Osteoblast (primary cell): ENCODE measurements at regions not wholly inside any gene's neighbourhood (a gene's known extent, or its start where the extent isn't known, plus 50 kb on each side); places are given as distances from the start of the nearest gene placed in this dataset.

ENCODE experiments used
- DNase-seq: peaks from one replicate; pipeline ENCODE4 v3.0.0; 2011; ENCODE audit warnings: low spot score, mixed read lengths; ENCODE audit not compliant: insufficient read length; ENCODE audit errors: missing footprints
- H2AFZ ChIP-seq: 2 replicates; pipeline ENCODE4 v1.6.0; 2011; ENCODE audit warnings: mild to moderate bottlenecking, low read length
- H3K27ac ChIP-seq: 2 replicates; pipeline ENCODE4 v1.5.1; 2011; ENCODE audit warnings: mild to moderate bottlenecking, low read depth, low read length, moderate library complexity
- H3K27me3 ChIP-seq: 2 replicates; pipeline ENCODE4 v1.6.0; 2012; ENCODE audit warnings: mild to moderate bottlenecking, control low read depth, inconsistent platforms, low read length, moderate library complexity; ENCODE audit not compliant: insufficient read depth
- H3K36me3 ChIP-seq: 2 replicates; pipeline ENCODE4 v1.5.1; 2011; ENCODE audit warnings: mild to moderate bottlenecking, low read length, control low read depth, moderate library complexity; ENCODE audit not compliant: insufficient read depth
- H3K4me1 ChIP-seq: 2 replicates; pipeline ENCODE4 v1.5.1; 2011; ENCODE audit warnings: mild to moderate bottlenecking, low read length, control low read depth, moderate library complexity; ENCODE audit not compliant: insufficient read depth
- H3K4me2 ChIP-seq: 2 replicates; pipeline ENCODE4 v1.6.0; 2011; ENCODE audit warnings: mild to moderate bottlenecking, low read length; ENCODE audit not compliant: insufficient read depth
- H3K4me3 ChIP-seq: fragments of 200-600 bp; sonication (generic); 3 replicates; pipeline ENCODE4 v1.5.1; 2012; ENCODE audit warnings: mild to moderate bottlenecking, low read length, inconsistent platforms; ENCODE audit not compliant: insufficient read depth
- H3K79me2 ChIP-seq: 2 replicates; pipeline ENCODE4 v1.6.0; 2012; ENCODE audit warnings: mild to moderate bottlenecking, low read length, control low read depth, inconsistent platforms; ENCODE audit not compliant: insufficient read depth
- H3K9me3 ChIP-seq: 2 replicates; pipeline ENCODE4 v1.5.1; 2011; ENCODE audit warnings: low read depth, low read length, control low read depth
- H4K20me1 ChIP-seq: 2 replicates; pipeline ENCODE4 v1.6.0; 2012; ENCODE audit warnings: mild to moderate bottlenecking, low read length, control low read depth; ENCODE audit not compliant: insufficient read depth
- TF ChIP-seq, protein P1 (sequence below): IDR thresholded peaks from 2 replicates; pipeline ENCODE4 v1.5.1; 2011; ENCODE audit warnings: mild to moderate bottlenecking, low read depth, low read length, moderate library complexity; ENCODE audit errors: extremely low read depth

DNA sequence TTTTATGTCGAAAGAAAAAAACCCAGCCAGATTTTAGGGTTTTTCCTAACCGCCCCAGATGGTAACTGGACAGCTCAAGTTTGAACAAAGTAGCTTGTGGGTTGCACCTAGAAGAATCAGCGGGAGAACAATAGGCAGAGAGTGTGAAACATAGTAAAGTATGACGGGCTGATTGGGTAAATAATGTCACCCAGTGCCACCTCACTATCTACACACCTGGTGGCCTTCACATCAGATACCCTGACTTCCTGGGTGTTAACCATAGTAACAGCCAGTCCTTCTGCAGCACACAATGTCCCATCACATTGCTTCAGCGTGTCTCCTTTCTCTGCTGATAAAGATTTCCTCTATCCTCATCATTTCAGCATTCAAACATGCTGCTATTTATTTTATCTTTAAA, 159.1 kb upstream of the HS3ST1 start:
- TF ChIP-seq, protein P1, sequence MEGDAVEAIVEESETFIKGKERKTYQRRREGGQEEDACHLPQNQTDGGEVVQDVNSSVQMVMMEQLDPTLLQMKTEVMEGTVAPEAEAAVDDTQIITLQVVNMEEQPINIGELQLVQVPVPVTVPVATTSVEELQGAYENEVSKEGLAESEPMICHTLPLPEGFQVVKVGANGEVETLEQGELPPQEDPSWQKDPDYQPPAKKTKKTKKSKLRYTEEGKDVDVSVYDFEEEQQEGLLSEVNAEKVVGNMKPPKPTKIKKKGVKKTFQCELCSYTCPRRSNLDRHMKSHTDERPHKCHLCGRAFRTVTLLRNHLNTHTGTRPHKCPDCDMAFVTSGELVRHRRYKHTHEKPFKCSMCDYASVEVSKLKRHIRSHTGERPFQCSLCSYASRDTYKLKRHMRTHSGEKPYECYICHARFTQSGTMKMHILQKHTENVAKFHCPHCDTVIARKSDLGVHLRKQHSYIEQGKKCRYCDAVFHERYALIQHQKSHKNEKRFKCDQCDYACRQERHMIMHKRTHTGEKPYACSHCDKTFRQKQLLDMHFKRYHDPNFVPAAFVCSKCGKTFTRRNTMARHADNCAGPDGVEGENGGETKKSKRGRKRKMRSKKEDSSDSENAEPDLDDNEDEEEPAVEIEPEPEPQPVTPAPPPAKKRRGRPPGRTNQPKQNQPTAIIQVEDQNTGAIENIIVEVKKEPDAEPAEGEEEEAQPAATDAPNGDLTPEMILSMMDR = no peak
- Histone ChIP-seq H2AFZ (no peak overlapping the region), H3K79me2 (no peaks in the 10 kb centered on the region), H3K4me1 (no peaks in the 10 kb centered on the region), H3K4me3 (no peak overlapping the region), H3K36me3 (no peaks in the 10 kb centered on the region), H4K20me1 (no peaks in the 10 kb centered on the region), H3K9me3 (no peaks in the 10 kb centered on the region), H3K27me3 (no peaks in the 10 kb centered on the region), H3K4me2 (no peak overlapping the region), H3K27ac (no peak overlapping the region)
- no peak for DNase-seq

DNA sequence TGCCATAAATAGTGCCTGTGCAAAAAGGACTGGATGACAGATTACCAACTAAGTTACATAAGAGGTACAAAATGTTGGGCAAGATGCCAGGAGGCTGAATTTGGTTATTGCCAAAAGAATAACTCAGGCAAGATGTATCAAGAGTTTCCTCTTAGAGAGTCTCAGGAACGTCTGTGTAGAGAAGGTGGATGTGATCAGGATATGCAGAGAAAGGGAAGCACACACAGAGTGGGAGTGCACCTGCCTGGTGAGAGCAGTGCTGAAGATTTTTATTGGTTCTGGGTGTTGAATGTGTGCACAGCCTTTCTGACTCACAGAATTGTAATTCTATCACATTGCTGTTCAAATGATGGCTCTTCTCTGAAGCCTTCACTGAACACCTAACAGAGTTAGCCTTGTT, 156.8 kb upstream of the HS3ST1 start:
- no peaks in the 10 kb centered on the region for H3K36me3 ChIP-seq
- H4K20me1 ChIP-seq = no peaks in the 10 kb centered on the region
- H3K4me2 ChIP-seq = no peak overlapping the region
- H3K4me3 ChIP-seq = no peak overlapping the region
- H3K4me1 ChIP-seq = no peaks in the 10 kb centered on the region
- no peak overlapping the region for H3K27ac ChIP-seq
- no peaks in the 10 kb centered on the region for H3K9me3 ChIP-seq
- no peak overlapping the region for H2AFZ ChIP-seq
- no peak for DNase-seq
- H3K79me2 ChIP-seq = no peaks in the 10 kb centered on the region
- no peaks in the 10 kb centered on the region for H3K27me3 ChIP-seq
- TF ChIP-seq, protein P1 = no peak

DNA sequence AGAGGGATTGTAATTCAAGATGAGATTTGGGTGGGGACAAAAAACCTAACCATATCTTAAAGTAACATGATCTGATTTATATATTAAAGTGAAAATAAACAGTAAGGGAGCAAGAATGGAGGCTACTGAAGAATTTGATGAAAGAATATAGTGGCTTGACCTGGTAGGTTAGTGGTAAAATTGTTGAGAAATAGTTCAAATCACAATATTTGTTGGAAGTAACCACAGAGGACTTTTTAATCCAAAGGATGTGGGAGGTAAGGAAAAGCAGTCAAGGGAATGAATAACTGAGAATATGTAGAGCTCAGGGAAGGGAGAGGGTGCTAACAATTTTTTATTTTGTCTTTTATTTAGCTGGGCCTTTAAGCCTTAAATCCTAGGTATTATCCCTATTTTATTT, 139.8 kb upstream of the HS3ST1 start:
- Histone ChIP-seq H2AFZ (no peak overlapping the region), H3K36me3 (no peaks in the 10 kb centered on the region), H4K20me1 (no peaks in the 10 kb centered on the region), H3K4me2 (no peak overlapping the region), H3K27me3 (no peaks in the 10 kb centered on the region), H3K79me2 (no peaks in the 10 kb centered on the region), H3K4me1 (no peaks in the 10 kb centered on the region), H3K9me3 (no peaks in the 10 kb centered on the region), H3K4me3 (no peak overlapping the region), H3K27ac (no peak overlapping the region)
- TF ChIP-seq, protein P1 = no peak
- DNase-seq = no peak

DNA sequence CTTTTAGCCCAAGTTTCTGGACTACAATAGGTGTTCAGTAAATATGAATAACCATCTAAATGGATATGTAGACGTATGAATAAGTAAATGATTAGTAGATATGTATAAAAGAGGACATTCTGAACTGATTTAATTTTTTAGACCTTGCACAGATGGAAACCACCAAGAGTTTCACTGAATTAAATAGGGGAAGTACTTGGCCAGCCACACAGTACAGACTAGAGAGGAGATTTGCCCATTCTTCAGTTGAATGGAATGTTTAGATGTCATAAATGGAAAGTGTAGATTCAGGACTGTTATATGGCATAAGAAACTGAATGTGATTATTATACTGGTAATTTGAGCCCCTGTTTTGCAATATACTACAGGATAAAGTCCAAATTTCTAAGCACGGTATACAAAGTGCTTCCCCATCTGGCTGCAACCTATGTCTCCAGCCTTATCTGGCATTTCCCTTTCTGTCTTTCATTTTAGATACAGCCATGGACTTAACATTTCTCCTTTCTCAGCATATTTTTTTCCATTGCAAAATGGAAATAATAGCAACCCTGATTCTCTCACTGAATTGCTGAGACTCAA, 137.8 kb upstream of the HS3ST1 start:
- Histone ChIP-seq H3K9me3 (no peaks in the 10 kb centered on the region), H3K36me3 (no peaks in the 10 kb centered on the region), H3K79me2 (no peaks in the 10 kb centered on the region), H3K4me2 (no peak overlapping the region), H3K4me1 (no peaks in the 10 kb centered on the region), H3K27ac (no peak overlapping the region), H3K27me3 (no peaks in the 10 kb centered on the region), H3K4me3 (no peak overlapping the region), H4K20me1 (no peaks in the 10 kb centered on the region), H2AFZ (no peak overlapping the region)
- TF ChIP-seq, protein P1 = no peak
- DNase-seq = no peak
